Astrocyte (in vitro differentiated cells and primary cell): ENCODE measurements at regions not wholly inside any gene's neighbourhood (a gene's known extent, or its start where the extent isn't known, plus 50 kb on each side); places are given as distances from the start of the nearest gene placed in this dataset.

ENCODE experiments used
- DNase-seq: peaks from one replicate; pipeline ENCODE4 v3.0.0-alpha.2; 2010; ENCODE audit warnings: low read depth
- FAIRE-seq: peaks from 2 replicates; lab custom pipeline; 2011; peaks lifted over from hg19 to GRCh38; lab: Jason Lieb, UNC
- H2AFZ ChIP-seq: 2 replicates; pipeline ENCODE4 v1.6.0; 2012; ENCODE audit warnings: low read depth, low read length, inconsistent platforms
- H3K27ac ChIP-seq: 2 replicates; pipeline ENCODE4 v1.5.1; 2011; ENCODE audit warnings: low read depth, low read length, inconsistent platforms
- H3K27me3 ChIP-seq: 2 replicates; pipeline ENCODE4 v1.6.0; 2011; ENCODE audit warnings: low read length, inconsistent platforms; ENCODE audit not compliant: insufficient read depth
- H3K36me3 ChIP-seq: 2 replicates; pipeline ENCODE4 v1.5.1; 2011; ENCODE audit warnings: low read length, inconsistent platforms; ENCODE audit not compliant: insufficient read depth
- H3K4me1 ChIP-seq: 2 replicates; pipeline ENCODE4 v1.5.1; 2011; ENCODE audit warnings: low read length, inconsistent platforms; ENCODE audit not compliant: insufficient read depth
- H3K4me2 ChIP-seq: 2 replicates; pipeline ENCODE4 v1.6.0; 2012; ENCODE audit warnings: low read length, inconsistent platforms
- H3K4me3 ChIP-seq: 2 replicates; pipeline ENCODE4 v1.5.1; 2011; ENCODE audit warnings: low read depth, mild to moderate bottlenecking, low read length, inconsistent platforms; ENCODE audit not compliant: insufficient read depth
- H3K79me2 ChIP-seq: 2 replicates; pipeline ENCODE4 v1.6.0; 2012; ENCODE audit warnings: mild to moderate bottlenecking, low read length, inconsistent platforms; ENCODE audit not compliant: insufficient read depth
- H3K9ac ChIP-seq: 2 replicates; pipeline ENCODE4 v1.6.0; 2012; ENCODE audit warnings: mild to moderate bottlenecking, low read length, inconsistent platforms
- H3K9me3 ChIP-seq: 2 replicates; pipeline ENCODE4 v1.5.1; 2012; ENCODE audit warnings: low read depth, mild to moderate bottlenecking, low read length, inconsistent platforms; ENCODE audit not compliant: insufficient read depth
- H4K20me1 ChIP-seq: 2 replicates; pipeline ENCODE4 v1.6.0; 2012; ENCODE audit warnings: low read length, inconsistent platforms; ENCODE audit not compliant: insufficient read depth
- H3K27ac Mint-ChIP-seq: one replicate; pipeline ENCODE4 v1.8.0; 2021; ENCODE audit warnings: mild to moderate bottlenecking, mixed read lengths; ENCODE audit not compliant: unreplicated experiment
- H3K27me3 Mint-ChIP-seq: one replicate; pipeline ENCODE4 v1.8.0; 2021; ENCODE audit warnings: low read depth, mixed read lengths; ENCODE audit not compliant: unreplicated experiment
- H3K36me3 Mint-ChIP-seq: one replicate; pipeline ENCODE4 v1.8.0; 2021; ENCODE audit warnings: low read depth, mixed read lengths; ENCODE audit not compliant: unreplicated experiment
- H3K4me1 Mint-ChIP-seq: one replicate; pipeline ENCODE4 v1.8.0; 2021; ENCODE audit warnings: low read depth, mixed read lengths; ENCODE audit not compliant: unreplicated experiment
- H3K4me3 Mint-ChIP-seq: one replicate; pipeline ENCODE4 v1.8.0; 2021; ENCODE audit warnings: mild to moderate bottlenecking, moderate library complexity, mixed read lengths; ENCODE audit not compliant: unreplicated experiment
- H3K9me3 Mint-ChIP-seq: one replicate; pipeline ENCODE4 v1.8.0; 2021; ENCODE audit warnings: mild to moderate bottlenecking, mixed read lengths; ENCODE audit not compliant: unreplicated experiment
- CTCF ChIP-seq: IDR thresholded peaks from 2 replicates; pipeline ENCODE4 v1.5.1; 2011; ENCODE audit warnings: low read depth, mild to moderate bottlenecking, inconsistent platforms, low read length, moderate library complexity; ENCODE audit not compliant: insufficient read depth
- EZH2 ChIP-seq: IDR thresholded peaks from 2 replicates; pipeline ENCODE4 v1.6.1; 2012; ENCODE audit warnings: mild to moderate bottlenecking, low read length, inconsistent platforms; ENCODE audit not compliant: insufficient read depth

GRCh38 chr5:174523311-174524071 is 200.9 kb upstream of the MSX2 start:
- H3K9me3 Mint-ChIP-seq, result no peaks in the 10 kb centered on the region
- peaks cover 4% of the 10 kb centered on the region for H3K4me1 Mint-ChIP-seq
- H3K27ac Mint-ChIP-seq, result no peak overlapping the region
- FAIRE-seq (no peak), DNase-seq (no peak)
- no peak overlapping the region for H3K4me2 ChIP-seq
- no peaks in the 10 kb centered on the region for H3K36me3 ChIP-seq
- no peaks in the 10 kb centered on the region for H3K9me3 ChIP-seq
- H3K4me3 Mint-ChIP-seq, result no peak overlapping the region
- H3K4me3 ChIP-seq, result no peak overlapping the region
- no peaks in the 10 kb centered on the region for H3K27me3 ChIP-seq
- H3K36me3 Mint-ChIP-seq, result no peaks in the 10 kb centered on the region
- H2AFZ ChIP-seq, result no peak overlapping the region
- H4K20me1 ChIP-seq, result no peaks in the 10 kb centered on the region
- peaks cover 22% of the 10 kb centered on the region for H3K27me3 Mint-ChIP-seq
- TF ChIP-seq CTCF (no peak), EZH2 (no peak)
- no peak overlapping the region for H3K9ac ChIP-seq
- peaks cover 5% of the 10 kb centered on the region for H3K4me1 ChIP-seq
- H3K27ac ChIP-seq, result no peak overlapping the region
- no peaks in the 10 kb centered on the region for H3K79me2 ChIP-seq

- Mint-ChIP-seq H3K27ac (no peak overlapping the region), H3K4me1 (peaks cover 4% of the 10 kb centered on the region), H3K27me3 (peaks cover 16% of the 10 kb centered on the region), H3K9me3 (no peaks in the 10 kb centered on the region), H3K36me3 (no peaks in the 10 kb centered on the region), H3K4me3 (no peak overlapping the region)
- H3K4me2 ChIP-seq, result no peak overlapping the region
- H3K9ac ChIP-seq, result no peak overlapping the region
- H3K4me3 ChIP-seq, result no peak overlapping the region
- peaks cover 5% of the 10 kb centered on the region for H3K4me1 ChIP-seq
- no peak for TF ChIP-seq CTCF
- no peak for TF ChIP-seq EZH2
- DNase-seq (no peak), FAIRE-seq (no peak)
- no peaks in the 10 kb centered on the region for H3K27me3 ChIP-seq
- H2AFZ ChIP-seq, result no peak overlapping the region
- no peaks in the 10 kb centered on the region for H4K20me1 ChIP-seq
- no peaks in the 10 kb centered on the region for H3K79me2 ChIP-seq
- no peak overlapping the region for H3K27ac ChIP-seq
- no peaks in the 10 kb centered on the region for H3K9me3 ChIP-seq
- no peaks in the 10 kb centered on the region for H3K36me3 ChIP-seq
Measured at GRCh38 chr5:174524351-174524750, 200.0 kb upstream of the MSX2 start.

DNA sequence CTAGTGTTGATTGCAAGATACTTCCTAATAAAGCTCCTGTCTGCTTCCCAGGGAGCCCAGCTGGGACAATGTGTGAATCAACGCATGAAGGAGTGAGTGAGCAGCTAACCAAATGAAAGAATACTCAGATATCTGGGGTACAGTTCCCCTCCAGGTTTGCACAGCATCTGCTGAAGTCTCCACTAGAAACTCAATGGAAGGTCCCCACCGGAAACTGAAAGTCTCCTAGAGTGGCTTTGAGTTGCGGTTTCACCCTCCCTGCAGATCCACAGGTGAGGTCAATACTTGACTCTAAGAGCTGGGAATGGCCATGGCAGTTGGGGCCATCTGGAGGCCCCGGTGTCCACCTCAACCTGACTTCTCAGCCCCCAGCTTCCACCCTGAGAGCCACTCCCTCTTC is 198.2 kb upstream of the MSX2 start:
- no peak overlapping the region for H3K9ac ChIP-seq
- TF ChIP-seq CTCF, result no peak
- no peak for TF ChIP-seq EZH2
- H3K27me3 ChIP-seq, result no peaks in the 10 kb centered on the region
- H3K4me3 Mint-ChIP-seq, result no peak overlapping the region
- no peaks in the 10 kb centered on the region for H4K20me1 ChIP-seq
- DNase-seq (no peak), FAIRE-seq (no peak)
- H3K4me3 ChIP-seq, result no peak overlapping the region
- H3K27ac ChIP-seq, result no peak overlapping the region
- peaks cover 5% of the 10 kb centered on the region for H3K27me3 Mint-ChIP-seq
- H3K36me3 Mint-ChIP-seq, result no peaks in the 10 kb centered on the region
- H3K9me3 ChIP-seq, result no peaks in the 10 kb centered on the region
- no peaks in the 10 kb centered on the region for H3K36me3 ChIP-seq
- H3K4me1 Mint-ChIP-seq, result peaks cover 5% of the 10 kb centered on the region
- peak overlapping the region; percentile 7 for H3K27ac Mint-ChIP-seq
- H3K4me2 ChIP-seq, result no peak overlapping the region
- H3K79me2 ChIP-seq, result no peaks in the 10 kb centered on the region
- no peak overlapping the region for H2AFZ ChIP-seq
- no peaks in the 10 kb centered on the region for H3K9me3 Mint-ChIP-seq
- no peaks in the 10 kb centered on the region for H3K4me1 ChIP-seq
